Activated CD4-positive, alpha-beta T cell treated with anti-CD3 and anti-CD28 coated beads, Interleukin-2, amount 50 U/mL, for 16 hours (primary cell): ENCODE measurements at regions not wholly inside any gene's neighbourhood (a gene's known extent, or its start where the extent isn't known, plus 50 kb on each side); places are given as distances from the start of the nearest gene placed in this dataset.

ENCODE experiments used
- DNase-seq: peaks from one replicate; pipeline ENCODE4 v3.0.0-alpha.2; 2020

- no peak for DNase-seq
These were observed 1281.0 kb upstream of the NXPH2 start for GRCh38 chr2:140061240-140061639.

- DNase-seq: no peak
These were observed 1277.7 kb upstream of the NXPH2 start for GRCh38 chr2:140057928-140058327.

DNA sequence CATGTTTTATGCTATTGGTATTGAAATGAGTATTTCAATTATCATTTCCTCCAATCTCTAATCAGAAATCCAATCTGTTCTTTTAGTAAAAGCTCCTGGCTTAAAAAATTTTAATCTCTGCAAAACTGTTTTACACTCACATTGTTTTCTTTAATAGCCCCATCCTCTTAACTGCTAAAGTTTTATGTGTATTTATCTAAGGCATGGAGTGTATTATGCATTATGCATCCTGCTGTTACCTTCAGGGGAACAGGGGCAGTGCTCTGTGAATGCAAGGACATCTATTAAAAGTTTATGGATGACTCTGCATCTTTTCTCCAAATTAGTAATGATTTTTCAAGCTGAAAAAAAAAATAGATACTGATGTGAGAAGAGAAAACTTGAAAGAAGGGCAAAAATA lies 1261.6 kb upstream of the NXPH2 start:
- DNase-seq: no peak

GRCh38 chr2:140041239-140041638 lies 1261.0 kb upstream of the NXPH2 start:
- DNase-seq: no peak

- DNase-seq: no peak
These were observed 1253.4 kb upstream of the NXPH2 start for GRCh38 chr2:140033638-140034037.

DNA sequence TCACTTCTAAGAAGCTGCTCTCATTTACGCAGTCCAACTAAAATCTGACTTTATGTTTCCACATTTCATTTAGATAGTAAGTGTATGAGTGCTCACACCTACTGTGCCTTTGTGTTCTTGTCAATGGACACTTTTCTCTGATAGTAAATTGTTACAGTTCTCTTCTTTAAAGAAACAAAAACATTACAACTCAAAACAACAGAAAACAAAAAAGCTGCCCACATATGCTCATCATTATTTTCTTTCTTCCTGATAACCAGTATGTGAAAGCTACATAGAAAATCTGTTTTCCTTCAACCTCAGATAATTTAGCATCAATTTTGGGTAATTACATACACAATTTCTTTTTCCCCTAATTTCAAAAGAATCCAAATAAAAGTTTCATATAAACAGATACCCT lies 1247.8 kb upstream of the NXPH2 start:
- no peak for DNase-seq

DNA sequence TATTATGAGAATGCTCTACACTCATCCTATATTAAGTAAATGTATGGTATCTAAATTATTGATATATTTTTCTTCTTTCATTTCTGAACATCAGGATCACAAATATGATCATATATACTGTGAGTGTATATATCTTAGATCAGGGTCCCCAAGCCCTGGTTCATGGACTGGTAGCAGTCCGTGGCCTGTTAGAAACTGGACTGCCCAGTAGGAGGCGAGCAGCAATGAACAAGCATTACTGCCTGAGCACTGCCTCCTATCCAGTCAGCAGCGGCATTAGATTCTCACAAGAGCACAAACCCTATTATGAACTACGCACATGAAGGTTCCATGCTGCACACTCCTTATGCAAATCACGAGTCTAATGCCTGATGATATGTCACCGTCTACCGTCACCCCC lies 1247.1 kb upstream of the NXPH2 start:
- no peak for DNase-seq

- DNase-seq: no peak
These were observed 1243.1 kb upstream of the NXPH2 start for GRCh38 chr2:140023291-140023690.

GRCh38 chr2:140018541-140018940 lies 1238.4 kb upstream of the NXPH2 start:
- DNase-seq: no peak

- DNase-seq: no peak
These were observed 1234.0 kb upstream of the NXPH2 start for GRCh38 chr2:140014204-140014546.

DNA sequence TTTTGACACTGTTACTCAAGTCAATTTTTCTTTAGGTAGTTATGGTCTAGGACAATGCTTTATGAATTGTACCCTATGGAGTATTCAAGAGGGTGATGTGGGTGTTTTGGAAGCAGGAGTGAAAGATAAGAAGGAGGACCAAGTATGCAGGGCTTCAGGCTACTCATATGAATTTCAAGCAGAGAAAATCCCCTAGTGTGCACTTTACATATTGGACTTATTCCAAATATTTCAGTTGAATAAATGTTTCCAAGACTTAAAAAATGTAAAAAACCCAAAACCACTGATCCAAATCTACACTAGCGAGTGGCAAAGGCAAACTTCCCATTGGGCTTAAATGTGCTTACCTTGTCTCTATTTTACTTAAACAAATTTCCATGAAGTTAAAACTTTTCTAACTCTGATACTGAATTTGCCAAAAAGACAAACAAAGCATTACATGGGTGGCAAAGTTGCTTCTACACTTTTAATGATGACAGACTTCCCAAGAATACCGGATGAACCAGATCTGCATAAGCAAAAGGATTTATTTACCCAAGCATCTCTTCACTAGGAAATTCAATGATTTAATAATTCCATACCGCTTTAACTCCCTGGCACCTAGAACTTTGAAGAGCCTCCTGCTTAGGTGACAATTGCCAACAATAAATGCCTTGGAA lies 1233.5 kb upstream of the NXPH2 start:
- no peak for DNase-seq

DNA sequence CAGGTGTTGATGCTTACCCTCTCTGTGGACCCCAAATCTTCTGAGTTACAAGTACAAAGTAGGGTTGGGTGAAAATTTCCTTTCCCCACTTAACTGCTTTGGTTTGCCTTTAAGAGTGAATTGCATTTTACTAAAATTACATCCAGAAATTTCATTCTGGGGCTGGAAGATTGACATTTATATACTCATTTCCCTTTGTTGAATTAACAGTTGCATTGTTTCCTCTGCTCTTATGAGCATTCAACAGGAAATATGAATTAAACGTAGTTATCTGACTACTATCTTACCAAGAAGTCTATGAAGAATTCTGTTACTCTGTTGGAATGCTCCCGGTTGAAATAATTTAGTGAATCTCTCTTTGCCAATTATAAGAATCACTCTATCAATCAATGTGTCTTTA lies 1231.1 kb upstream of the NXPH2 start:
- DNase-seq: no peak

GRCh38 chr2:140002110-140002509 lies 1221.9 kb upstream of the NXPH2 start:
- no peak for DNase-seq

- DNase-seq: no peak
These were observed 1212.6 kb upstream of the NXPH2 start for GRCh38 chr2:139992711-139993345.

DNA sequence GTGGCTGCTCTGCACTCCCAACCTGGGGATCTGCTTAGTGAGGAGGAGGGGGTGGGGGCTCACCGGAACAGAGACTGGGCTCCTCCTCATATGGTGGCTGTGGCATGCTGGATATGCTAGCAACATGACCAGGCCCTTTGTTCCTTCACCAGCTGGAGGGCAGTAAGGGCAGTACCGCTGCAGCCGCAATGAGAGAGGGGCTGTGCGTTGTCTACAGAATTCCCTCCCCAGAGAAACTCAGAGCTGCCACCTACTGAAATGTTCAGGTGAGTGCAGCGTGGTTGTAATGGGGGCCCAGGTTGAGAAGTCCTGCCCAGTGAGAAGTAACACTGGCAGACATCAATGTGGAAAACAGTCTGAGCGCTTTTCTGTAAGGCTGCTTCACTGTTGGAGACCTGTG lies 1211.9 kb upstream of the NXPH2 start:
- DNase-seq: no peak

DNA sequence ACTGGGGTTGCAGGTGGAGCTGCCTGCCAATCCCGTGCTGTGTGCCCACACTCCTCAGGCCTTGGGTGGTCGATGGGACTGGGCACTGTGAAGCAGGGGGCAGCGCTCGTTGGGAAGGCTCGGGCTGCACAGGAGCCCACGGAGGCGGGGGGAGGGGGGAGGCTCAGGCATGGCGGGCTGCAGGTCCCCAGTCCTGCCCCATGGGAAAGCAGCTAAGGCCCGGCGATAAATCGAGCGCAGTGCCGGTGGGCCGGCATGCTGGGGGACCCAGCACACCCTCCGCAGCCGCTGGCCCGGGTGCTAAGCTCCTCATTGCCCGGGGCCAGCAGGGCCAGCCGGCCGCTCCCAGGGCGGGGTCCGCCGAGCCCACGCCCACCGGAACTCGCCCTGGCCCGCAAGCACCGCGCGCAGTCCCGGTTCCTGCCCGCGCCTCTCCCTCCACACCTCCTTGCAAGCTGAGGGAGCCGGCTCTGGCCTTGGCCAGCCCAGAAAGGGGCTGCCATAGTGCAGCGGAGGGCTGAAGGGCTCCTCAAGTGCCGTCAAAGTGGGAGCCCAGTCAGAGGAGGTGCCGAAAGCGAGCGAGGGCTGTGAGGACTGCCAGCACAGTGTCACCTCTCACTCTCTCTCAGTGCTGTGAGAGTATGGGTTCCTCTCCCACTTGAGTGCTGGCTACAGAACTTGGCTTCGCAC lies 1210.6 kb upstream of the NXPH2 start:
- DNase-seq: no peak

GRCh38 chr2:139969323-139969722 lies 1189.1 kb upstream of the NXPH2 start:
- DNase-seq: no peak

DNA sequence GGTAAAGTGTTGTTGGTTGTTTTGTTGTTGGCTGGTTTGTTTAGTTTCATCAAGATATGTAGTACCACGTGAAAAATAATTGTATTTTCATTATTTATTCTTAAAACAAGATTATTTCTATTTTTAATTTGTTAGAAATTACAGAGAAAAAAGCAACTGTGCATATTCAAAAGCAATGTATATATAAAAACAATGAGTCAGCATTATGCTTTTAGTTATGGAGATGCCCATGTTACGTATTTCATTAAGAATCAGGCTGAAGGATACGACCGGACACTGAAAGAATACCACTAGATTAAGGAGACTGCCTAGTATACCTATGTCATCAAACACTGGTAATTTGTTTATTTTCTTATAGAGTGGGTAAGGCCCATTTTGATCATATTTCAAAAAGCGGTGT lies 1188.4 kb upstream of the NXPH2 start:
- no peak for DNase-seq

GRCh38 chr2:139967665-139968064 lies 1187.5 kb upstream of the NXPH2 start:
- DNase-seq: no peak

GRCh38 chr2:139964721-139965440 lies 1184.7 kb upstream of the NXPH2 start:
- no peak for DNase-seq

- no peak for DNase-seq
These were observed 1183.7 kb upstream of the NXPH2 start for GRCh38 chr2:139963863-139964355.

GRCh38 chr2:139949242-139949972 lies 1169.2 kb upstream of the NXPH2 start:
- DNase-seq: no peak

DNA sequence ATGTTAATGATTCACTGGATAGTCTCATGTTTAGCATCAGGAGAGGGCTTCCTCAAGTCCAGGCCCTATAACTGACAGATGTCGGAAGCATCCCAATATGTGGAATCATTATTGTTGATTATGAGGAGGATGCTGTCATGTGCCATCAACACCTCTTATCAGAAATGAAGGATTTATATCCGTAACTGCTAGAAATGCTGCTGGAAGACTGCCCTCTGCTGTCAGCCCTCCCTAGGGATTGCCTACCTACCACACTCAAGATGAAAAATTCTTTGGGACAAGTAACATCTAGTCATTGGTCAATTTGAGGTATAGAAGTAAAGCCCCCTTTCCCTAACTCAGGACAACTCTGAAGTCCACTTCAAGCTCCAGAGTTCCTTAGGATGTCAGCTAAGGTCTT lies 1166.5 kb upstream of the NXPH2 start:
- DNase-seq: no peak
